HG02852 (cell line): ENCODE measurements at regions not wholly inside any gene's neighbourhood (a gene's known extent, or its start where the extent isn't known, plus 50 kb on each side); places are given as distances from the start of the nearest gene placed in this dataset.

Experiments used
- ATAC-seq: cut with Tn5 transposase; IDR thresholded peaks from one replicate; pipeline ENCODE4 v1.9.1; 2021; ENCODE audit warnings: mild to moderate bottlenecking, moderate library complexity; ENCODE audit not compliant: unreplicated experiment

- ATAC-seq, result no peak
These were observed 314.3 kb upstream of the CLNK start for GRCh38 chr4:10998846-10999245.

GRCh38 chr4:10984815-10985214 lies 300.2 kb upstream of the CLNK start:
- ATAC-seq, result no peak

- no peak for ATAC-seq
These were observed 299.5 kb upstream of the CLNK start for GRCh38 chr4:10983885-10984640.

- ATAC-seq, result peak; percentile 66
These were observed 298.7 kb upstream of the CLNK start for GRCh38 chr4:10983268-10983667.

GRCh38 chr4:10982305-10982704 lies 297.7 kb upstream of the CLNK start:
- ATAC-seq, result no peak

GRCh38 chr4:10981576-10981975 lies 297.0 kb upstream of the CLNK start:
- ATAC-seq, result no peak

- no peak for ATAC-seq
These were observed 296.5 kb upstream of the CLNK start for GRCh38 chr4:10981096-10981495.

GRCh38 chr4:10979032-10979431 lies 294.5 kb upstream of the CLNK start:
- no peak for ATAC-seq

- peak; percentile 76 for ATAC-seq
These were observed 293.0 kb upstream of the CLNK start for GRCh38 chr4:10977534-10977933.

GRCh38 chr4:10974371-10974770 lies 289.8 kb upstream of the CLNK start:
- no peak for ATAC-seq

- no peak for ATAC-seq
These were observed 289.1 kb upstream of the CLNK start for GRCh38 chr4:10973686-10974085.

- no peak for ATAC-seq
These were observed 287.3 kb upstream of the CLNK start for GRCh38 chr4:10971800-10972401.

GRCh38 chr4:10965196-10965595 lies 280.6 kb upstream of the CLNK start:
- ATAC-seq, result no peak

- no peak for ATAC-seq
These were observed 279.6 kb upstream of the CLNK start for GRCh38 chr4:10963958-10964703.

- no peak for ATAC-seq
These were observed 278.7 kb upstream of the CLNK start for GRCh38 chr4:10963241-10963640.

GRCh38 chr4:10962246-10962645 lies 277.7 kb upstream of the CLNK start:
- ATAC-seq, result no peak

GRCh38 chr4:10960389-10960788 lies 275.8 kb upstream of the CLNK start:
- ATAC-seq, result no peak

GRCh38 chr4:10959586-10959985 lies 275.0 kb upstream of the CLNK start:
- ATAC-seq, result no peak

GRCh38 chr4:10958226-10958856 lies 273.8 kb upstream of the CLNK start:
- no peak for ATAC-seq

GRCh38 chr4:10951306-10951705 lies 266.7 kb upstream of the CLNK start:
- no peak for ATAC-seq

GRCh38 chr4:10949039-10949733 lies 264.6 kb upstream of the CLNK start:
- peak; percentile 54 for ATAC-seq
